ENCODE measurements at regions not wholly inside any gene's neighbourhood (a gene's known extent, or its start where the extent isn't known, plus 50 kb on each side); places are given as distances from the start of the nearest gene placed in this dataset.

GRCh38 chr11:82450996-82451395, 282.7 kb downstream of the FAM181B start:
- ChIA-PET RAD21 (ENCODE audit: unreplicated experiment) (no interaction called here), SMC1A (ENCODE audit: uncharacterized antibody, unreplicated experiment) (interaction anchor here (1.0 kb wide), 1 partner anchor 1208 kb away, joined by 3 read pairs; no protein-coding TSS in a partner anchor), CTCF (no interaction called here), POLR2A (no interaction called here)
- Histone ChIP-seq H3K9me3 (replicated peaks; ENCODE audit: control insufficient read depth, insufficient read depth, low read length) (no peaks in the 10 kb centered on the region), H3K9ac (ENCODE audit: control insufficient read depth, insufficient read depth, low read length) (no peak overlapping the region), H3K4me3 (no peak overlapping the region), H3K4me1 (ENCODE audit: control insufficient read depth, insufficient read depth, low read length) (no peaks in the 10 kb centered on the region), H3K4me2 (ENCODE audit: control insufficient read depth, insufficient read depth) (no peak overlapping the region), H3K27ac (ENCODE audit: control insufficient read depth, insufficient read depth) (no peak overlapping the region), H2AFZ (ENCODE audit: control insufficient read depth, low read depth, low read length) (no peak overlapping the region), H3K79me2 (ENCODE audit: control insufficient read depth, insufficient read depth, low read length) (no peaks in the 10 kb centered on the region), H3K36me3 (ENCODE audit: control insufficient read depth in 2 of 2, insufficient read depth in 2 of 2, low read length in 1 of 2) (no peaks in the 10 kb centered on the region), H4K20me1 (ENCODE audit: control insufficient read depth, insufficient read depth) (no peaks in the 10 kb centered on the region), H3K27me3 (replicated peaks in 1 of 2; ENCODE audit: control insufficient read depth in 2 of 2, insufficient read depth in 2 of 2, low read length in 1 of 2) (no peaks in the 10 kb centered on the region)
- DNase-seq (ENCODE audit: low read depth, low spot score) (no peak), ATAC-seq (no peak), FAIRE-seq (no peak)
- in situ Hi-C loops (cut with MboI), result no loop called here
- BruUV-seq (replicated peaks), result no TSS peak
- intact Hi-C loops (cut with micrococcal nuclease; ENCODE audit: unreplicated experiment), result no loop called here
- TF ChIP-seq EED (IDR thresholded peaks at IDR 0.05; ENCODE audit: low read depth), result no peak
- no peak for TF ChIP-seq ELK1 (IDR thresholded peaks at IDR 0.05; ENCODE audit: low read depth, low read length)
- no peak for TF ChIP-seq CBX5 (IDR thresholded peaks at IDR 0.05; ENCODE audit: low read depth)
- TF ChIP-seq TARDBP (IDR thresholded peaks at IDR 0.05; ENCODE audit: borderline replicate concordance), result no peak
- TF ChIP-seq SMC3 (IDR thresholded peaks at IDR 0.05; ENCODE audit: borderline replicate concordance, low read length), result no peak
- no peak for TF ChIP-seq RFX5 (IDR thresholded peaks at IDR 0.05; ENCODE audit: low read depth, low read length)
- no peak for TF ChIP-seq NKRF (conservative IDR thresholded peaks at IDR 0.05)
- TF ChIP-seq RB1 (IDR thresholded peaks at IDR 0.05; ENCODE audit: borderline replicate concordance), result no peak
- TF ChIP-seq POLR2AphosphoS2 (IDR thresholded peaks at IDR 0.05; ENCODE audit: low read depth, low read length), result no peak
- no peak for TF ChIP-seq NBN (IDR thresholded peaks at IDR 0.05)
- TF ChIP-seq ZNF384 (IDR thresholded peaks at IDR 0.05; ENCODE audit: borderline replicate concordance, low read depth, low read length), result no peak
- no peak for TF ChIP-seq E2F8 (IDR thresholded peaks at IDR 0.05; ENCODE audit: low read depth, partially characterized antibody)
- TF ChIP-seq ZNF622 (IDR thresholded peaks at IDR 0.05), result no peak
- TF ChIP-seq SMAD1 (IDR thresholded peaks at IDR 0.05; ENCODE audit: low read depth, partially characterized antibody), result no peak
- TF ChIP-seq FOXK2 (IDR thresholded peaks at IDR 0.05), result no peak
- no peak for TF ChIP-seq ZBTB40 (IDR thresholded peaks at IDR 0.05; ENCODE audit: borderline replicate concordance)
- no peak for TF ChIP-seq TBL1XR1 (IDR thresholded peaks at IDR 0.05; ENCODE audit: low read depth, low read length)
- no peak for TF ChIP-seq SP1 (IDR thresholded peaks at IDR 0.05; ENCODE audit: low read depth, low read length)
